ENCODE measurements at regions not wholly inside any gene's neighbourhood (a gene's known extent, or its start where the extent isn't known, plus 50 kb on each side); places are given as distances from the start of the nearest gene placed in this dataset.

DNA sequence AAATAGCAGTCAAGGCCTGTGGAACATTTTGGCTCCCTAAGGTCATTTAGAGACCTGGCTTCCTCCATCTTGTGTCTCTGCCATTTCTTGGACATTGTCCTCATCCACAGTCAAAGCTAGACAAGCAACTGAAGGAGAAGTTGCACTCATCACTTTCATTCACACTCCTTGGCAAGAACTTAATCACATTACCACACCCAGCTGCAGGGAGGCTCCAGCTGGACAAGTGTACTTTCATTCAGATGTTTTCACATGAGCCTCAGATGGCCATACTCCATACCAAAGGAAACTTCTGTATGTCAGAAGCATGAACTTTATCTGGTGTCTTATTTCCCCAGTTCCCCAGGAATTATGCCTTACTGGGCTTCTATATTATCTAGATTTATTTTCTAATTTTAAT is 537.4 kb downstream of the TMEM135 start:
- H3K9me3 ChIP-seq (replicated peaks; ENCODE audit: insufficient read depth, low read length): no peaks in the 10 kb centered on the region
- no peaks in the 10 kb centered on the region for H3K4me1 ChIP-seq (ENCODE audit: low read length)
- TF ChIP-seq, protein P1, sequence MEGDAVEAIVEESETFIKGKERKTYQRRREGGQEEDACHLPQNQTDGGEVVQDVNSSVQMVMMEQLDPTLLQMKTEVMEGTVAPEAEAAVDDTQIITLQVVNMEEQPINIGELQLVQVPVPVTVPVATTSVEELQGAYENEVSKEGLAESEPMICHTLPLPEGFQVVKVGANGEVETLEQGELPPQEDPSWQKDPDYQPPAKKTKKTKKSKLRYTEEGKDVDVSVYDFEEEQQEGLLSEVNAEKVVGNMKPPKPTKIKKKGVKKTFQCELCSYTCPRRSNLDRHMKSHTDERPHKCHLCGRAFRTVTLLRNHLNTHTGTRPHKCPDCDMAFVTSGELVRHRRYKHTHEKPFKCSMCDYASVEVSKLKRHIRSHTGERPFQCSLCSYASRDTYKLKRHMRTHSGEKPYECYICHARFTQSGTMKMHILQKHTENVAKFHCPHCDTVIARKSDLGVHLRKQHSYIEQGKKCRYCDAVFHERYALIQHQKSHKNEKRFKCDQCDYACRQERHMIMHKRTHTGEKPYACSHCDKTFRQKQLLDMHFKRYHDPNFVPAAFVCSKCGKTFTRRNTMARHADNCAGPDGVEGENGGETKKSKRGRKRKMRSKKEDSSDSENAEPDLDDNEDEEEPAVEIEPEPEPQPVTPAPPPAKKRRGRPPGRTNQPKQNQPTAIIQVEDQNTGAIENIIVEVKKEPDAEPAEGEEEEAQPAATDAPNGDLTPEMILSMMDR (IDR thresholded peaks at IDR 0.05; ENCODE audit: low read length): no peak
- no peak for DNase-seq
- no peaks in the 10 kb centered on the region for H3K79me2 ChIP-seq (ENCODE audit: low read length)
- H3K9me2 ChIP-seq (replicated peaks; ENCODE audit: insufficient read depth, low read length): no peaks in the 10 kb centered on the region
- H3K27me3 ChIP-seq (replicated peaks; ENCODE audit: insufficient read depth, low read length): no peaks in the 10 kb centered on the region
- H3F3A ChIP-seq (ENCODE audit: insufficient read depth, low read length): no peaks in the 10 kb centered on the region
- no peaks in the 10 kb centered on the region for H4K20me1 ChIP-seq (ENCODE audit: insufficient read depth, low read length)
- no peak overlapping the region for H3K4me2 ChIP-seq (ENCODE audit: low read depth, low read length)
- no peak overlapping the region for H2AFZ ChIP-seq (ENCODE audit: low read length)
- H3K27ac ChIP-seq (ENCODE audit: low read length): no peak overlapping the region
- no peaks in the 10 kb centered on the region for H3K36me3 ChIP-seq (replicated peaks; ENCODE audit: insufficient read depth, low read length)
- H3K9ac ChIP-seq (ENCODE audit: low read length): no peak overlapping the region
- H3K4me3 ChIP-seq (ENCODE audit: low read length): no peak overlapping the region

DNA sequence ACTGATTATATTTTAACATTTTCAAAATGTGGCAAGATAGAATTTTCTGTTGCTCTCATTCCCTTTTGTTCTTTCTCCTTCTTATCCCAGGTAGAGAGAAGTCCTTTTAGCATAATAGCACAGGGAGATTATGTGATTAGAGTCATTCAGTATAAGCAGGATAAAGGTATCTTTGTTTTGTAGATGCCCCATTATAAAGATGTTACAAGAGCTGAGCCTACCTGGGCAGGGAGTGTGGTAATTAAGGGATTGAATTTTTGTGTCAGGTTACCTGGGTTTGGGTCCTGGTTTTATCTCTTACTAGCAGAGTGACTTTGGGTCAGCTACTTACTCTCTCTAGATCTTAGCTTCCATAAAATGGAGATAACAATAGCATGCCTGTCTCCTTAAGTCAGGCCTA is 536.5 kb downstream of the TMEM135 start:
- Histone ChIP-seq H3K36me3 (replicated peaks; ENCODE audit: insufficient read depth, low read length) (no peaks in the 10 kb centered on the region), H3K9ac (ENCODE audit: low read length) (no peak overlapping the region), H3K4me1 (ENCODE audit: low read length) (no peaks in the 10 kb centered on the region), H3K9me2 (replicated peaks; ENCODE audit: insufficient read depth, low read length) (no peaks in the 10 kb centered on the region), H3K4me2 (ENCODE audit: low read depth, low read length) (no peak overlapping the region), H3K27me3 (replicated peaks; ENCODE audit: insufficient read depth, low read length) (no peaks in the 10 kb centered on the region), H3K4me3 (ENCODE audit: low read length) (no peak overlapping the region), H2AFZ (ENCODE audit: low read length) (no peak overlapping the region), H3F3A (ENCODE audit: insufficient read depth, low read length) (no peaks in the 10 kb centered on the region), H3K79me2 (ENCODE audit: low read length) (no peaks in the 10 kb centered on the region), H3K9me3 (replicated peaks; ENCODE audit: insufficient read depth, low read length) (no peaks in the 10 kb centered on the region), H4K20me1 (ENCODE audit: insufficient read depth, low read length) (no peaks in the 10 kb centered on the region), H3K27ac (ENCODE audit: low read length) (no peak overlapping the region)
- DNase-seq: no peak
- TF ChIP-seq EZH2 (optimal IDR thresholded peaks at IDR 0.05; ENCODE audit: low read depth, low read length) (no peak), EZH2phosphoT487 (IDR thresholded peaks at IDR 0.05; ENCODE audit: low read length) (no peak)
- TF ChIP-seq, protein P1 (IDR thresholded peaks at IDR 0.05; ENCODE audit: low read length): no peak

DNA sequence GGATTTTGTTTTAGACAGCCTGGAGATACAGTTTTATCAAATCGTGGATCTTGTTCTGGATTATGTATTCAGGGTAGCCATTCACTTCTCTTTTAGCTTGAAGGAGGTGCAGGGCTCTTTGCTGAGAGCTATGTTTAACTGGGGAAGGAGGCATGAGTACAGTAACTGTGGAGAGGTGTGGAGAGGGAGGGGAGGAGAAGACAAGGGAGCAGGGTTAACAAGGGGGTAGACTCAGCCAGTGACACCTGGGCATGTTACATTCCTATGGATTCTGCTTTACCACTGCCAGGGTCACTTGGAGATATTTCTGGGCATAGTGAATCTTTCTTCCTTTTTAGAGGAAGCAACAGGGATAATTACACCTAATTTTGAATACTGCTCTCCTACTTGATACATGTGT is 536.0 kb downstream of the TMEM135 start:
- DNase-seq: no peak
- H3K4me3 ChIP-seq (ENCODE audit: low read length): no peak overlapping the region
- H2AFZ ChIP-seq (ENCODE audit: low read length): no peak overlapping the region
- no peaks in the 10 kb centered on the region for H3K27me3 ChIP-seq (replicated peaks; ENCODE audit: insufficient read depth, low read length)
- H3K9me3 ChIP-seq (replicated peaks; ENCODE audit: insufficient read depth, low read length): no peaks in the 10 kb centered on the region
- H3F3A ChIP-seq (ENCODE audit: insufficient read depth, low read length): no peaks in the 10 kb centered on the region
- H3K9ac ChIP-seq (ENCODE audit: low read length): no peak overlapping the region
- TF ChIP-seq, protein P1 (IDR thresholded peaks at IDR 0.05; ENCODE audit: low read length): no peak
- no peak for TF ChIP-seq EZH2 (optimal IDR thresholded peaks at IDR 0.05; ENCODE audit: low read depth, low read length)
- no peak for TF ChIP-seq EZH2phosphoT487 (IDR thresholded peaks at IDR 0.05; ENCODE audit: low read length)
- no peaks in the 10 kb centered on the region for H3K79me2 ChIP-seq (ENCODE audit: low read length)
- H3K9me2 ChIP-seq (replicated peaks; ENCODE audit: insufficient read depth, low read length): no peaks in the 10 kb centered on the region
- no peaks in the 10 kb centered on the region for H3K4me1 ChIP-seq (ENCODE audit: low read length)
- H3K36me3 ChIP-seq (replicated peaks; ENCODE audit: insufficient read depth, low read length): no peaks in the 10 kb centered on the region
- no peak overlapping the region for H3K27ac ChIP-seq (ENCODE audit: low read length)
- no peak overlapping the region for H3K4me2 ChIP-seq (ENCODE audit: low read depth, low read length)
- H4K20me1 ChIP-seq (ENCODE audit: insufficient read depth, low read length): no peaks in the 10 kb centered on the region

- Histone ChIP-seq H3K4me3 (ENCODE audit: low read length) (no peak overlapping the region), H3F3A (ENCODE audit: insufficient read depth, low read length) (no peaks in the 10 kb centered on the region), H3K36me3 (replicated peaks; ENCODE audit: insufficient read depth, low read length) (no peaks in the 10 kb centered on the region), H3K9me2 (replicated peaks; ENCODE audit: insufficient read depth, low read length) (no peaks in the 10 kb centered on the region), H2AFZ (ENCODE audit: low read length) (no peak overlapping the region), H3K9ac (ENCODE audit: low read length) (no peak overlapping the region), H3K9me3 (replicated peaks; ENCODE audit: insufficient read depth, low read length) (no peaks in the 10 kb centered on the region), H3K4me1 (ENCODE audit: low read length) (no peaks in the 10 kb centered on the region), H4K20me1 (ENCODE audit: insufficient read depth, low read length) (no peaks in the 10 kb centered on the region), H3K4me2 (ENCODE audit: low read depth, low read length) (no peak overlapping the region), H3K27ac (ENCODE audit: low read length) (no peak overlapping the region), H3K27me3 (replicated peaks; ENCODE audit: insufficient read depth, low read length) (no peaks in the 10 kb centered on the region), H3K79me2 (ENCODE audit: low read length) (no peaks in the 10 kb centered on the region)
- TF ChIP-seq, protein P1 (IDR thresholded peaks at IDR 0.05; ENCODE audit: low read length): no peak
- TF ChIP-seq EZH2 (optimal IDR thresholded peaks at IDR 0.05; ENCODE audit: low read depth, low read length) (no peak), EZH2phosphoT487 (IDR thresholded peaks at IDR 0.05; ENCODE audit: low read length) (no peak)
- DNase-seq: no peak
Observed at GRCh38 chr11:87572881-87573280, 535.1 kb downstream of the TMEM135 start.

All from MM.1S (cell line).